HUES48 (cell line): ENCODE measurements at regions not wholly inside any gene's neighbourhood (a gene's known extent, or its start where the extent isn't known, plus 50 kb on each side); places are given as distances from the start of the nearest gene placed in this dataset.

ENCODE experiments used
- H3K27ac ChIP-seq: one replicate; pipeline ENCODE4 v1.7.0; 2013; ENCODE audit warnings: low read depth, low read length, inconsistent platforms
- H3K27me3 ChIP-seq: 2 replicates; pipeline ENCODE4 v1.6.1; 2013; ENCODE audit warnings: mild to moderate bottlenecking, low read length; ENCODE audit not compliant: control insufficient read depth, insufficient read depth
- H3K36me3 ChIP-seq: 2 replicates; pipeline ENCODE4 v1.6.1; 2013; ENCODE audit warnings: low read length; ENCODE audit not compliant: control insufficient read depth, insufficient read depth
- H3K4me1 ChIP-seq: 2 replicates; pipeline ENCODE4 v1.6.1; 2013; ENCODE audit warnings: mild to moderate bottlenecking, low read length; ENCODE audit not compliant: control insufficient read depth, insufficient read depth
- H3K4me3 ChIP-seq: 2 replicates; pipeline ENCODE4 v1.5.1; 2013; ENCODE audit warnings: mild to moderate bottlenecking, low read depth, low read length
- H3K9ac ChIP-seq: 2 replicates; pipeline ENCODE4 v1.6.1; 2013; ENCODE audit warnings: mild to moderate bottlenecking, low read depth, low read length, moderate library complexity
- H3K9me3 ChIP-seq: 2 replicates; pipeline ENCODE4 v1.6.1; 2013; ENCODE audit warnings: low read length; ENCODE audit not compliant: control insufficient read depth, insufficient read depth

DNA sequence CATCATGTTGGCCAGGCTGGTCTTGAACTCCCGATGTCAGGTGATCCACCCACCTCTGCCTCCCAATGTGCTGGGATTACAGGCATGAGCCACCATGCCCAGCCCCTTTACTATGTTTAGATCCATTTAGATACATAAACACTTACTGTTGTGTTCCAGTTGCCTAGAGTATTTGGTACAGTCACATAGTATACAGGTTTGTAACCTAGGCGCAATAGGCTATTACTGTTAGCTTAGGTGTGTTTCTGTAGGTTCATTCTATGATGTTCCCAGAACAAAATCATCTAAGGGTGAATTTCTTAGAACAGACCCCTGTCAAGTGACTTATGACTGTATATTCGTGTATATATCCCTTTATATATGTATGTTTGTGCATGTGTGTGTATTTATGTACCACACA, 61.8 kb downstream of the MYCN start:
- Histone ChIP-seq H3K4me1 (no peaks in the 10 kb centered on the region), H3K9me3 (no peaks in the 10 kb centered on the region), H3K27ac (no peak overlapping the region), H3K27me3 (no peaks in the 10 kb centered on the region), H3K9ac (no peak overlapping the region), H3K4me3 (no peak overlapping the region), H3K36me3 (no peaks in the 10 kb centered on the region)

DNA sequence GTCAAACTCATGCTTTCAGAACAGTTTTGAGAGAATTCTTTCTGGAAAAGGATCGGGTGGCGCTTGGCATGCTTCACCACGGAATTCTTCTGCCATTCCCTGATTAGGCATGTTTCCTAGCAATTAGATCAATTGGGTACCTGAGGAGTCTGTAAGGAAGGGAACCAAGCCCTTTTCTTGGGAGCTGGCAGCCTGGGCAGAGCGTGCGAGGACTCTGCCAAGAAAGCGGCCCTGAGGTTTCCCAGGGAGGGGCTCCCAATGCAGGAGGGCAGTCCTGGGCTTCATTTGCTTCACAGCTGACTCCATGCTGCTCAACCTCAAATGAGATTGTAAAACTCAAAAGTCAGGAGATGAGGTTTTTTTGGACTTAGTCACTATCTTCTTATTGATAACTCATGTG, 60.3 kb downstream of the MYCN start:
- no peak overlapping the region for H3K4me3 ChIP-seq
- no peak overlapping the region for H3K27ac ChIP-seq
- no peaks in the 10 kb centered on the region for H3K9me3 ChIP-seq
- no peaks in the 10 kb centered on the region for H3K27me3 ChIP-seq
- H3K9ac ChIP-seq: no peak overlapping the region
- H3K4me1 ChIP-seq: no peaks in the 10 kb centered on the region
- H3K36me3 ChIP-seq: no peaks in the 10 kb centered on the region

DNA sequence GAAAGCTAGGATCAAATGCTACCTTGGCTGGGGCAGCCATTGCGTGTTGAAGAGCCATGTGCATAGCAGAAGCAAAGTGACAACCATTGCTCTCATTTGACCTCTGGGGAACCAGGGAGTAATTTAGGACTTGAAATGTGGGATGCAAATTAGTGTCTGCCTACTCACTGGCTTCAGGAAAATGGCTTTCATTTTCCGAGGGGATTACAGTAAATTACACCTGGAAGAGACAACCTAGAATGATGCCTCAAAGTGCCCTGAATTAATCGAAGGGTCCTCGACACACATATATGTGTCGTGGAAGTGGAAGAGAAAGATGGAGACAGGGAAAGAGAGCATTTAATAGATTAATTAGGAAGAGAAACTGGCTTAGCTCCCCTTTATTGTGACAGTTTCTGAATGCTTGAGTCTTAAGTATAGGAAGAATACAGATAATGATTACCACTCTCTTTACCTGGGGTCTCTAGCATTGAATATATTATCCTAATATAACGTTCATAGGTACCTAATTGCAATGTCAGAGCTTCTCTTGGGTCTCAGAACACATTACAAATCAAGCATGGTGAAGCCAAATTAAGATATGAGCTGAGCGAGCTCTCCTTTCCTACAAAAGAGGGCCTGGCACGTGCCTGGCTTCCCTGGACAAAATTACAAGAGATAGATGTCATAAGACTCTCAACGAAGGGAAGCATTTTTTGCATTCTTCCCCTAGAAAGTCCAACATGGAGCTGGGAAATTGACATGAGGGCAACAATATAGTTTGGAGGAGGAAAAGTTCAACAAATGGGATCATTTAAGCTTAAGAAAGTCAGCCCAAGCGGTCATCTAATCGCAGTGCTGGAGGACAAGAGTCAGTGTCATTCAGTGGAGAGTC, 59.5 kb downstream of the MYCN start:
- H3K4me1 ChIP-seq: no peaks in the 10 kb centered on the region
- H3K4me3 ChIP-seq: no peak overlapping the region

DNA sequence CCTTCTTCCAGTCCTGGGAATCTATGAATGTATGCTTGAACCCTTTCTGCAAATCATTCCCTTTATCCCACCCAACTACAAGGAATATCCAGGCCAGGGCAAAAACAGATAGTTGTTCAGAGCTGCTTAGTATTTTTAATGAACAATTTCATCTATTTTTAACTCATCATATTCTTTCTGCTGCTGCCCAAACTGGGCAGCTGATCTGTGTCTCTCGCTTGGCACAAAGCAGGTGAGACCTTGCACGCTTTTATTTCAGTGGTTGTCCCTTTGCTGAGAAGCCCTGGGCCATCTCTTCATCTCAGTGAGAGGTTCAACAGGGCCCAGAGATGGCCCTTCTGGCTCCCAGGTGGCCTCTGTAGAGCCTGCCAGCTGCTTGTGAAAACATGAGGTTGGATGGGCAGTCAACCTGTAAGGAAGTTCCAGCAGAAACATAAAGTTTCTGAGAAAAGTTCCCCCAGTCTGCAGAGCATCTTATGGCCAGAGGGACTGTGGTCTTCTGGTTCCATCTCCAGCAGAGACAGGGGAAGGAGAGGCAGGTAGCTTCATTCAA, 57.5 kb downstream of the MYCN start:
- no peak overlapping the region for H3K9ac ChIP-seq
- no peak overlapping the region for H3K4me3 ChIP-seq
- H3K27ac ChIP-seq: no peak overlapping the region
- no peaks in the 10 kb centered on the region for H3K9me3 ChIP-seq
- no peaks in the 10 kb centered on the region for H3K27me3 ChIP-seq
- H3K36me3 ChIP-seq: no peaks in the 10 kb centered on the region
- H3K4me1 ChIP-seq: no peaks in the 10 kb centered on the region

More for the DNA sequence above, 59.5 kb downstream of the MYCN start:
- Histone ChIP-seq H3K27ac (no peak overlapping the region), H3K36me3 (no peaks in the 10 kb centered on the region), H3K9me3 (no peaks in the 10 kb centered on the region), H3K27me3 (no peaks in the 10 kb centered on the region), H3K9ac (no peak overlapping the region)

DNA sequence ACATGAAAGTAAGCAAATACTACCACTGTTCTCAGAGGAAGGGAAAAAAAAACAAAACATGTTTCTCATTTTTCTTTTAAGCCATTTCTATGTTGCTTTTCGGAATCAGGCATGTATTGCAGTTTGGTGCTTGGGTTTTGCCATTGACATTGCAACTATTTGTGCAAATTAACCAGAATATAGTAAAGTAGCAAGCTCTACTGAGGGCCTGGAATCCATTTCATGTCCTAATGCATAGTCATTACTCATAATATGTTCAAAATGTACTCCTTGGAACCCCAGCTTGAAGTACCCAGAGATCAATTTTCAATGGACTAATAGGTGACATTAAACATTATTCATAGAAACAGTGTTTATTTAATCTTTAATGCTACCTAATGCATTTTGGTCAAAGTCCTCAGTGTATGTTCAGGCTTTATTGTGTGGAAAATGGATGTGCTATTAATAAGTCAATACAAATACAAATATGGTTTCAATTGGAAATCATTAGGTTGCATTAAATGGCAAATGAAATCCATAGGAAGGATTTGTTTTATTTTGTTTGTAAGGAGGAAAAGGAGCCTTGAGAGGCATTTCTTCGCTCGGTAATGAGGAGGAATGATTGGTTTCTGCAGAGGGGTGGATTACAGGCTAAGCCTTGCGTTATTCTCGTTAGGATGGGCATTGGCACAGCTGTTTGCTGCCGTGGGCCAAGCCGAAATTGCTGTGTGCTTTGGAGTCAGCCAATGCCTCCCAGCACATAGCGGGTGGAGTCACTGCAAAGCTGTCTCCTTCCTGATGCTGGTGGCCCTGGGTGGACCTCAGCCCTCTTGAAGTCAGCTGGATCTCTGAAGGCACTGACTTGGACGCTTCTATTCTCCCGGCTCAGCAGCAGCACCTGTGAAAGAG, 56.4 kb downstream of the MYCN start:
- Histone ChIP-seq H3K9ac (no peak overlapping the region), H3K27ac (no peak overlapping the region), H3K9me3 (no peaks in the 10 kb centered on the region), H3K4me3 (no peak overlapping the region), H3K27me3 (no peaks in the 10 kb centered on the region), H3K4me1 (peaks cover 2% of the 10 kb centered on the region), H3K36me3 (no peaks in the 10 kb centered on the region)
